IMR-90 (cell line): ENCODE measurements at regions not wholly inside any gene's neighbourhood (a gene's known extent, or its start where the extent isn't known, plus 50 kb on each side); places are given as distances from the start of the nearest gene placed in this dataset.

ENCODE experiments used
- CEBPB ChIP-seq: IDR thresholded peaks from 2 replicates; pipeline ENCODE4 v1.6.1; 2012; ENCODE audit warnings: low read depth, low read length, improper control_type of control experiment
- FOS ChIP-seq: fragments of 150-350 bp; IDR thresholded peaks from 2 replicates; pipeline ENCODE4 v1.6.1; 2016; ENCODE audit warnings: low read depth, low read length
- MXI1 ChIP-seq: IDR thresholded peaks from 2 replicates; pipeline ENCODE4 v1.6.1; 2012; ENCODE audit warnings: low read depth, mild to moderate bottlenecking, low read length, moderate library complexity, borderline replicate concordance
- POLR2A ChIP-seq: IDR thresholded peaks from 2 replicates; pipeline ENCODE4 v1.6.1; 2012; ENCODE audit warnings: mild to moderate bottlenecking, low read depth, low read length
- RAD21 ChIP-seq: IDR thresholded peaks from 2 replicates; pipeline ENCODE4 v1.6.1; 2012; ENCODE audit warnings: low read length, improper control_type of control experiment
- SMC3 ChIP-seq: fragments of 150-350 bp; IDR thresholded peaks from 2 replicates; pipeline ENCODE4 v1.6.1; 2016; ENCODE audit warnings: low read depth, mild to moderate bottlenecking, antibody characterized with exemption, low read length, moderate library complexity
- TF ChIP-seq, protein P1 (sequence below): conservative IDR thresholded peaks from 2 replicates; pipeline ENCODE4 v1.5.1; 2012; ENCODE audit warnings: mild to moderate bottlenecking, low read depth, low read length, improper control_type of control experiment
- TF ChIP-seq, protein P2 (sequence below): fragments of 150-350 bp; IDR thresholded peaks from 2 replicates; pipeline ENCODE4 v1.6.1; 2016; ENCODE audit warnings: low read depth, mild to moderate bottlenecking, low read length, moderate library complexity, borderline replicate concordance

DNA sequence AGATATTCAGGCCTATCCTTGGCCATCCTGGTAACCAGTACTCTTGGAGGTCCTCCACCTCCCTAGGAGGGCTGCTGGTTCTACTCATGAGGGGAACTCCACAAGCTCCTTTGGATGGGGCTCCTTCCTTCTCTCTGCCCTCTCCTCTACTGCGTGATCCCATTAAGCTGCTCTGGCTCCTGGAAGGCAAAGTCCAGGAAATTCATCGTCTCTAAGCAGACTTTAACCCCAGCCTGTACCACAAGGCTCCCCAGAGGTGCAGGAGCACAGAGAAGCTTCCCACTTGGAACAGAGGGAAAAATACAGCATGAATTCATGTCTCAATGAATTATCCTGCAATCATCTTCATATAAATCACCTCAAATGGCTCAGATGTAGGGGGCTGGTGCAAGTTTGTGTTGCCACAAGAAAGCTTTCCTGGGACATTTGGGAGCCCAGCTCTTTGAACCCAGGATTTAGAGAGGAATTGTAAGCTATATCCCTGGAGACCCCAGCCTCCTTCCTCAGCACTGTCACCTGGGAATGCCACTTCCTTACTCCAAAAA lies 355.4 kb downstream of the CDC5L start:
- TF ChIP-seq POLR2A (no peak), FOS (no peak), MXI1 (no peak), CEBPB (no peak), SMC3 (no peak), RAD21 (no peak)
- TF ChIP-seq, protein P1, sequence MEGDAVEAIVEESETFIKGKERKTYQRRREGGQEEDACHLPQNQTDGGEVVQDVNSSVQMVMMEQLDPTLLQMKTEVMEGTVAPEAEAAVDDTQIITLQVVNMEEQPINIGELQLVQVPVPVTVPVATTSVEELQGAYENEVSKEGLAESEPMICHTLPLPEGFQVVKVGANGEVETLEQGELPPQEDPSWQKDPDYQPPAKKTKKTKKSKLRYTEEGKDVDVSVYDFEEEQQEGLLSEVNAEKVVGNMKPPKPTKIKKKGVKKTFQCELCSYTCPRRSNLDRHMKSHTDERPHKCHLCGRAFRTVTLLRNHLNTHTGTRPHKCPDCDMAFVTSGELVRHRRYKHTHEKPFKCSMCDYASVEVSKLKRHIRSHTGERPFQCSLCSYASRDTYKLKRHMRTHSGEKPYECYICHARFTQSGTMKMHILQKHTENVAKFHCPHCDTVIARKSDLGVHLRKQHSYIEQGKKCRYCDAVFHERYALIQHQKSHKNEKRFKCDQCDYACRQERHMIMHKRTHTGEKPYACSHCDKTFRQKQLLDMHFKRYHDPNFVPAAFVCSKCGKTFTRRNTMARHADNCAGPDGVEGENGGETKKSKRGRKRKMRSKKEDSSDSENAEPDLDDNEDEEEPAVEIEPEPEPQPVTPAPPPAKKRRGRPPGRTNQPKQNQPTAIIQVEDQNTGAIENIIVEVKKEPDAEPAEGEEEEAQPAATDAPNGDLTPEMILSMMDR = no peak
- TF ChIP-seq, protein P2, sequence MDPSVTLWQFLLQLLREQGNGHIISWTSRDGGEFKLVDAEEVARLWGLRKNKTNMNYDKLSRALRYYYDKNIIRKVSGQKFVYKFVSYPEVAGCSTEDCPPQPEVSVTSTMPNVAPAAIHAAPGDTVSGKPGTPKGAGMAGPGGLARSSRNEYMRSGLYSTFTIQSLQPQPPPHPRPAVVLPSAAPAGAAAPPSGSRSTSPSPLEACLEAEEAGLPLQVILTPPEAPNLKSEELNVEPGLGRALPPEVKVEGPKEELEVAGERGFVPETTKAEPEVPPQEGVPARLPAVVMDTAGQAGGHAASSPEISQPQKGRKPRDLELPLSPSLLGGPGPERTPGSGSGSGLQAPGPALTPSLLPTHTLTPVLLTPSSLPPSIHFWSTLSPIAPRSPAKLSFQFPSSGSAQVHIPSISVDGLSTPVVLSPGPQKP = no peak
